ENCODE measurements at regions not wholly inside any gene's neighbourhood (a gene's known extent, or its start where the extent isn't known, plus 50 kb on each side); places are given as distances from the start of the nearest gene placed in this dataset.

DNA sequence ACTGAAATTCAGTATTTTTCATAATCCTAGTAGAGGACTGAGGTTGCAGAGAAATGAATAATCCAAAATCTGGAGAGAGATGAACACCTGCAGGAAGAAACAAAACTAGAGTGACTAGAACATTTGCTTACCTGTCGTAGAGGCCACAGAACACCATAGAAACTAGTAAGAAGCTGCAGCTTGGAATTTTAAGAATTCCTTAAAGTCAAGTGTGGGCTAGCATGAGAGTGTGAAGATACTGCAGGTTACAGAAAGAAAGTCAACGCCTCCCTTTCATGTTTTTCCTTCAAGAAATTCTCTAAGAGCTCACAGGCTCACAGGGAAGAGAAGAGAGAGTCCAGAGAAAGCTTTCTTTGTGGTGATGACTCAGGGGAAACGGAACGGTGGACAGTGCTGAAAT, 633.7 kb downstream of the LRRIQ3 start:
- H3K27me3 Mint-ChIP-seq (ENCODE audit: insufficient read depth, low read depth, poor library complexity): no peaks in the 10 kb centered on the region
- Histone ChIP-seq H3K27ac (ENCODE audit: low read depth) (no peak overlapping the region), H3K79me2 (replicated peaks; ENCODE audit: insufficient read depth) (no peaks in the 10 kb centered on the region), H4K20me1 (replicated peaks; ENCODE audit: insufficient read depth) (no peaks in the 10 kb centered on the region), H3K4me1 (ENCODE audit: insufficient read depth) (no peaks in the 10 kb centered on the region), H3K27me3 (ENCODE audit: insufficient read depth) (no peaks in the 10 kb centered on the region), H2AFZ (no peak overlapping the region), H3K36me3 (ENCODE audit: insufficient read depth) (no peaks in the 10 kb centered on the region), H3K4me2 (no peak overlapping the region), H3F3A (replicated peaks; ENCODE audit: low read depth) (no peaks in the 10 kb centered on the region), H3K4me3 (no peak overlapping the region), H3K9me2 (ENCODE audit: insufficient read depth) (no peaks in the 10 kb centered on the region)
- H3K27ac Mint-ChIP-seq: 0 out of 2 replicates have a peak overlapping the region, but pooled peaks have one; percentile 23
- H3K4me3 Mint-ChIP-seq: no peak overlapping the region
- TF ChIP-seq ZNF114 (CRISPR knock-in tag; IDR thresholded peaks at IDR 0.05): no peak
- no peak for TF ChIP-seq STAT1 (IDR thresholded peaks at IDR 0.05; ENCODE audit: unreplicated experiment)
- no peak for TF ChIP-seq ZNF331 (CRISPR knock-in tag; IDR thresholded peaks at IDR 0.05; ENCODE audit: low read depth)
- TF ChIP-seq CREB1 (CRISPR knock-in tag; IDR thresholded peaks at IDR 0.05; ENCODE audit: low read depth): no peak
- no peak for TF ChIP-seq JUNB (IDR thresholded peaks at IDR 0.05; ENCODE audit: unreplicated experiment)
- TF ChIP-seq, protein P1, sequence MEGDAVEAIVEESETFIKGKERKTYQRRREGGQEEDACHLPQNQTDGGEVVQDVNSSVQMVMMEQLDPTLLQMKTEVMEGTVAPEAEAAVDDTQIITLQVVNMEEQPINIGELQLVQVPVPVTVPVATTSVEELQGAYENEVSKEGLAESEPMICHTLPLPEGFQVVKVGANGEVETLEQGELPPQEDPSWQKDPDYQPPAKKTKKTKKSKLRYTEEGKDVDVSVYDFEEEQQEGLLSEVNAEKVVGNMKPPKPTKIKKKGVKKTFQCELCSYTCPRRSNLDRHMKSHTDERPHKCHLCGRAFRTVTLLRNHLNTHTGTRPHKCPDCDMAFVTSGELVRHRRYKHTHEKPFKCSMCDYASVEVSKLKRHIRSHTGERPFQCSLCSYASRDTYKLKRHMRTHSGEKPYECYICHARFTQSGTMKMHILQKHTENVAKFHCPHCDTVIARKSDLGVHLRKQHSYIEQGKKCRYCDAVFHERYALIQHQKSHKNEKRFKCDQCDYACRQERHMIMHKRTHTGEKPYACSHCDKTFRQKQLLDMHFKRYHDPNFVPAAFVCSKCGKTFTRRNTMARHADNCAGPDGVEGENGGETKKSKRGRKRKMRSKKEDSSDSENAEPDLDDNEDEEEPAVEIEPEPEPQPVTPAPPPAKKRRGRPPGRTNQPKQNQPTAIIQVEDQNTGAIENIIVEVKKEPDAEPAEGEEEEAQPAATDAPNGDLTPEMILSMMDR (conservative IDR thresholded peaks at IDR 0.05; ENCODE audit: low read depth in 2 of 2): no peak
- TF ChIP-seq EZH2phosphoT487 (IDR thresholded peaks at IDR 0.05; ENCODE audit: unreplicated experiment): no peak
- no peak for TF ChIP-seq NANOG (IDR thresholded peaks at IDR 0.05; ENCODE audit: borderline replicate concordance)
- TF ChIP-seq, protein P2, sequence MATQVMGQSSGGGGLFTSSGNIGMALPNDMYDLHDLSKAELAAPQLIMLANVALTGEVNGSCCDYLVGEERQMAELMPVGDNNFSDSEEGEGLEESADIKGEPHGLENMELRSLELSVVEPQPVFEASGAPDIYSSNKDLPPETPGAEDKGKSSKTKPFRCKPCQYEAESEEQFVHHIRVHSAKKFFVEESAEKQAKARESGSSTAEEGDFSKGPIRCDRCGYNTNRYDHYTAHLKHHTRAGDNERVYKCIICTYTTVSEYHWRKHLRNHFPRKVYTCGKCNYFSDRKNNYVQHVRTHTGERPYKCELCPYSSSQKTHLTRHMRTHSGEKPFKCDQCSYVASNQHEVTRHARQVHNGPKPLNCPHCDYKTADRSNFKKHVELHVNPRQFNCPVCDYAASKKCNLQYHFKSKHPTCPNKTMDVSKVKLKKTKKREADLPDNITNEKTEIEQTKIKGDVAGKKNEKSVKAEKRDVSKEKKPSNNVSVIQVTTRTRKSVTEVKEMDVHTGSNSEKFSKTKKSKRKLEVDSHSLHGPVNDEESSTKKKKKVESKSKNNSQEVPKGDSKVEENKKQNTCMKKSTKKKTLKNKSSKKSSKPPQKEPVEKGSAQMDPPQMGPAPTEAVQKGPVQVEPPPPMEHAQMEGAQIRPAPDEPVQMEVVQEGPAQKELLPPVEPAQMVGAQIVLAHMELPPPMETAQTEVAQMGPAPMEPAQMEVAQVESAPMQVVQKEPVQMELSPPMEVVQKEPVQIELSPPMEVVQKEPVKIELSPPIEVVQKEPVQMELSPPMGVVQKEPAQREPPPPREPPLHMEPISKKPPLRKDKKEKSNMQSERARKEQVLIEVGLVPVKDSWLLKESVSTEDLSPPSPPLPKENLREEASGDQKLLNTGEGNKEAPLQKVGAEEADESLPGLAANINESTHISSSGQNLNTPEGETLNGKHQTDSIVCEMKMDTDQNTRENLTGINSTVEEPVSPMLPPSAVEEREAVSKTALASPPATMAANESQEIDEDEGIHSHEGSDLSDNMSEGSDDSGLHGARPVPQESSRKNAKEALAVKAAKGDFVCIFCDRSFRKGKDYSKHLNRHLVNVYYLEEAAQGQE (IDR thresholded peaks at IDR 0.05; ENCODE audit: unreplicated experiment): no peak
- TF ChIP-seq, protein P3, sequence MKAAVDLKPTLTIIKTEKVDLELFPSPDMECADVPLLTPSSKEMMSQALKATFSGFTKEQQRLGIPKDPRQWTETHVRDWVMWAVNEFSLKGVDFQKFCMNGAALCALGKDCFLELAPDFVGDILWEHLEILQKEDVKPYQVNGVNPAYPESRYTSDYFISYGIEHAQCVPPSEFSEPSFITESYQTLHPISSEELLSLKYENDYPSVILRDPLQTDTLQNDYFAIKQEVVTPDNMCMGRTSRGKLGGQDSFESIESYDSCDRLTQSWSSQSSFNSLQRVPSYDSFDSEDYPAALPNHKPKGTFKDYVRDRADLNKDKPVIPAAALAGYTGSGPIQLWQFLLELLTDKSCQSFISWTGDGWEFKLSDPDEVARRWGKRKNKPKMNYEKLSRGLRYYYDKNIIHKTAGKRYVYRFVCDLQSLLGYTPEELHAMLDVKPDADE (IDR thresholded peaks at IDR 0.05): no peak
- TF ChIP-seq, protein P4, sequence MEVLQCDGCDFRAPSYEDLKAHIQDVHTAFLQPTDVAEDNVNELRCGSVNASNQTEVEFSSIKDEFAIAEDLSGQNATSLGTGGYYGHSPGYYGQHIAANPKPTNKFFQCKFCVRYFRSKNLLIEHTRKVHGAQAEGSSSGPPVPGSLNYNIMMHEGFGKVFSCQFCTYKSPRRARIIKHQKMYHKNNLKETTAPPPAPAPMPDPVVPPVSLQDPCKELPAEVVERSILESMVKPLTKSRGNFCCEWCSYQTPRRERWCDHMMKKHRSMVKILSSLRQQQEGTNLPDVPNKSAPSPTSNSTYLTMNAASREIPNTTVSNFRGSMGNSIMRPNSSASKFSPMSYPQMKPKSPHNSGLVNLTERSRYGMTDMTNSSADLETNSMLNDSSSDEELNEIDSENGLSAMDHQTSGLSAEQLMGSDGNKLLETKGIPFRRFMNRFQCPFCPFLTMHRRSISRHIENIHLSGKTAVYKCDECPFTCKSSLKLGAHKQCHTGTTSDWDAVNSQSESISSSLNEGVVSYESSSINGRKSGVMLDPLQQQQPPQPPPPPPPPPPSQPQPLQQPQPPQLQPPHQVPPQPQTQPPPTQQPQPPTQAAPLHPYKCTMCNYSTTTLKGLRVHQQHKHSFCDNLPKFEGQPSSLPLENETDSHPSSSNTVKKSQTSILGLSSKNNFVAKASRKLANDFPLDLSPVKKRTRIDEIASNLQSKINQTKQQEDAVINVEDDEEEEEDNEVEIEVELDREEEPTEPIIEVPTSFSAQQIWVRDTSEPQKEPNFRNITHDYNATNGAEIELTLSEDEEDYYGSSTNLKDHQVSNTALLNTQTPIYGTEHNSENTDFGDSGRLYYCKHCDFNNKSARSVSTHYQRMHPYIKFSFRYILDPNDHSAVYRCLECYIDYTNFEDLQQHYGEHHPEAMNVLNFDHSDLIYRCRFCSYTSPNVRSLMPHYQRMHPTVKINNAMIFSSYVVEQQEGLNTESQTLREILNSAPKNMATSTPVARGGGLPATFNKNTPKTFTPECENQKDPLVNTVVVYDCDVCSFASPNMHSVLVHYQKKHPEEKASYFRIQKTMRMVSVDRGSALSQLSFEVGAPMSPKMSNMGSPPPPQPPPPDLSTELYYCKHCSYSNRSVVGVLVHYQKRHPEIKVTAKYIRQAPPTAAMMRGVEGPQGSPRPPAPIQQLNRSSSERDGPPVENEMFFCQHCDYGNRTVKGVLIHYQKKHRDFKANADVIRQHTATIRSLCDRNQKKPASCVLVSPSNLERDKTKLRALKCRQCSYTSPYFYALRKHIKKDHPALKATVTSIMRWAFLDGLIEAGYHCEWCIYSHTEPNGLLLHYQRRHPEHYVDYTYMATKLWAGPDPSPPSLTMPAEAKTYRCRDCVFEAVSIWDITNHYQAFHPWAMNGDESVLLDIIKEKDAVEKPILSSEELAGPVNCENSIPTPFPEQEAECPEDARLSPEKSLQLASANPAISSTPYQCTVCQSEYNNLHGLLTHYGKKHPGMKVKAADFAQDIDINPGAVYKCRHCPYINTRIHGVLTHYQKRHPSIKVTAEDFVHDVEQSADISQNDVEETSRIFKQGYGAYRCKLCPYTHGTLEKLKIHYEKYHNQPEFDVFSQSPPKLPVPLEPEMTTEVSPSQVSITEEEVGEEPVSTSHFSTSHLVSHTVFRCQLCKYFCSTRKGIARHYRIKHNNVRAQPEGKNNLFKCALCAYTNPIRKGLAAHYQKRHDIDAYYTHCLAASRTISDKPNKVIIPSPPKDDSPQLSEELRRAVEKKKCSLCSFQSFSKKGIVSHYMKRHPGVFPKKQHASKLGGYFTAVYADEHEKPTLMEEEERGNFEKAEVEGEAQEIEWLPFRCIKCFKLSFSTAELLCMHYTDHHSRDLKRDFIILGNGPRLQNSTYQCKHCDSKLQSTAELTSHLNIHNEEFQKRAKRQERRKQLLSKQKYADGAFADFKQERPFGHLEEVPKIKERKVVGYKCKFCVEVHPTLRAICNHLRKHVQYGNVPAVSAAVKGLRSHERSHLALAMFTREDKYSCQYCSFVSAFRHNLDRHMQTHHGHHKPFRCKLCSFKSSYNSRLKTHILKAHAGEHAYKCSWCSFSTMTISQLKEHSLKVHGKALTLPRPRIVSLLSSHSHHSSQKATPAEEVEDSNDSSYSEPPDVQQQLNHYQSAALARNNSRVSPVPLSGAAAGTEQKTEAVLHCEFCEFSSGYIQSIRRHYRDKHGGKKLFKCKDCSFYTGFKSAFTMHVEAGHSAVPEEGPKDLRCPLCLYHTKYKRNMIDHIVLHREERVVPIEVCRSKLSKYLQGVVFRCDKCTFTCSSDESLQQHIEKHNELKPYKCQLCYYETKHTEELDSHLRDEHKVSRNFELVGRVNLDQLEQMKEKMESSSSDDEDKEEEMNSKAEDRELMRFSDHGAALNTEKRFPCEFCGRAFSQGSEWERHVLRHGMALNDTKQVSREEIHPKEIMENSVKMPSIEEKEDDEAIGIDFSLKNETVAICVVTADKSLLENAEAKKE (CRISPR knock-in tag; IDR thresholded peaks at IDR 0.05): no peak
- no peak for TF ChIP-seq EZH2 (IDR thresholded peaks at IDR 0.05; ENCODE audit: low read depth, unreplicated experiment)
- no peak for TF ChIP-seq POLR2AphosphoS5 (IDR thresholded peaks at IDR 0.05; ENCODE audit: low read depth)
- peaks cover 18% of the 10 kb centered on the region for H3K9me3 Mint-ChIP-seq
- H3K36me3 Mint-ChIP-seq (ENCODE audit: low read depth): peaks cover 13% of the 10 kb centered on the region; the same call in 2 of the 3 replicates
- ATAC-seq: peak; percentile 38; the same call in 1 of the 3 replicates
- peak; percentile 73 for DNase-seq (ENCODE audit: low spot score)
- no peaks in the 10 kb centered on the region for H3K4me1 Mint-ChIP-seq

Data from GM23338 (cell line).